B cell (primary cell): ENCODE measurements at regions not wholly inside any gene's neighbourhood (a gene's known extent, or its start where the extent isn't known, plus 50 kb on each side); places are given as distances from the start of the nearest gene placed in this dataset.

Experiments used
- ATAC-seq: fragments of 200-7000 bp; cut with Tn5 transposase; one replicate; pipeline ENCODE4 v1.10.0; 2021; ENCODE audit warnings: low read depth, mild to moderate bottlenecking, moderate number of reproducible peaks, moderate library complexity
- CTCF ChIA-PET: fragments of 350-600 bp; sonication (Branson Sonifier 250); formaldehyde crosslinking; loops from one replicate; lab custom pipeline; 2021; ENCODE audit warnings: antibody characterized with exemption, inconsistent platforms; lab: Charles Lee
- POLR2A ChIA-PET: fragments of 350-600 bp; sonication (Branson Sonifier 250); formaldehyde crosslinking; loops from one replicate; lab custom pipeline; 2021; ENCODE audit warnings: antibody characterized with exemption; lab: Charles Lee
- DNase-seq: peaks from one replicate; pipeline ENCODE4 v3.0.0; 2013
- H2AFZ ChIP-seq: 2 replicates; pipeline ENCODE4 v1.6.1; 2012; ENCODE audit warnings: mild to moderate bottlenecking, low read depth, low read length; ENCODE audit not compliant: insufficient read depth, poor library complexity, severe bottlenecking
- H3K27ac ChIP-seq, 2 donors: 1 replicate in 1 of 2; 2 replicates in 1 of 2; pipeline ENCODE4 v1.5.1; 2012 to 2013; ENCODE audit warnings: low read length in 2 of 2, mild to moderate bottlenecking in 2 of 2, moderate library complexity in 1 of 2
- H3K27me3 ChIP-seq, 4 experiments: fragments of 200-600 bp in 1 of 4; sonication (generic) in 1 of 4; replicated peaks in 1 of 4; 1 replicate in 2 of 4; 2 replicates in 2 of 4; pipeline versions ENCODE4 v1.6.1 to v1.7.0; 2013 to 2016; ENCODE audit warnings: low read length in 3 of 4, mild to moderate bottlenecking in 2 of 4, mixed read lengths in 1 of 4, moderate library complexity in 1 of 4; ENCODE audit not compliant: insufficient read depth in 4 of 4, control insufficient read depth in 3 of 4; ENCODE audit errors: control extremely low read depth in 1 of 4
- H3K36me3 ChIP-seq, 2 experiments: replicated peaks in 1 of 2; 1 replicate in 1 of 2; 2 replicates in 1 of 2; pipeline versions ENCODE4 v1.6.1 to v1.7.1; 2013; ENCODE audit warnings: low read length in 1 of 2; ENCODE audit not compliant: insufficient read depth in 2 of 2, control insufficient read depth in 1 of 2; ENCODE audit errors: control extremely low read depth in 1 of 2, extremely low read depth in 1 of 2
- H3K4me1 ChIP-seq, 2 donors: fragments of 200-600 bp in 1 of 2; sonication (generic) in 1 of 2; 1 replicate in 1 of 2; 2 replicates in 1 of 2; pipeline versions ENCODE4 v1.5.1 to v1.6.1; 2013 to 2017; ENCODE audit warnings: low read length in 2 of 2; ENCODE audit not compliant: control insufficient read depth in 2 of 2, insufficient read depth in 2 of 2
- H3K4me2 ChIP-seq: replicated peaks from 2 replicates; pipeline ENCODE3; 2012; ENCODE audit warnings: mild to moderate bottlenecking, low read depth, low read length; ENCODE audit not compliant: poor library complexity, severe bottlenecking
- H3K4me3 ChIP-seq, 5 experiments: fragments of 200-600 bp in 1 of 5; sonication (generic) in 1 of 5; 1 replicate in 3 of 5; 2 replicates in 2 of 5; pipeline versions ENCODE4 v1.5.1 to v1.7.0; 2011 to 2016; ENCODE audit warnings: low read length in 4 of 5, mild to moderate bottlenecking in 4 of 5, low read depth in 2 of 5, control low read depth in 1 of 5, moderate library complexity in 1 of 5; ENCODE audit not compliant: insufficient read depth in 1 of 5; ENCODE audit errors: control extremely low read depth in 1 of 5, extremely low read depth in 1 of 5
- H3K79me2 ChIP-seq: fragments of 200-600 bp; sonication (generic); one replicate; pipeline ENCODE4 v1.6.0; 2016; ENCODE audit warnings: low read length; ENCODE audit not compliant: control insufficient read depth, insufficient read depth
- H3K9ac ChIP-seq: fragments of 200-600 bp; sonication (generic); 2 replicates; pipeline ENCODE4 v1.6.1; 2017; ENCODE audit warnings: mild to moderate bottlenecking, low read length, moderate library complexity
- H3K9me3 ChIP-seq, 3 donors: one replicate each; pipeline versions ENCODE4 v1.6.1 to v1.7.1; 2013; ENCODE audit warnings: low read length in 2 of 3; ENCODE audit not compliant: control insufficient read depth in 2 of 3, insufficient read depth in 1 of 3; ENCODE audit errors: control extremely low read depth in 1 of 3
- H4K20me1 ChIP-seq: 2 replicates; pipeline ENCODE4 v1.6.0; 2012; ENCODE audit warnings: mild to moderate bottlenecking, low read length; ENCODE audit not compliant: insufficient read depth, control insufficient read depth, poor library complexity, severe bottlenecking
- H3K27ac Mint-ChIP-seq: one replicate; pipeline ENCODE4 v1.8.0; 2021; ENCODE audit warnings: mixed read lengths
- H3K27me3 Mint-ChIP-seq: one replicate; pipeline ENCODE4 v1.8.0; 2021; ENCODE audit warnings: mixed read lengths
- H3K4me1 Mint-ChIP-seq: one replicate; pipeline ENCODE4 v1.8.0; 2021; ENCODE audit warnings: mixed read lengths
- H3K4me3 Mint-ChIP-seq: one replicate; pipeline ENCODE4 v1.8.0; 2021; ENCODE audit warnings: mixed read lengths
- H3K9me3 Mint-ChIP-seq: one replicate; pipeline ENCODE4 v1.8.0; 2022; ENCODE audit warnings: mixed read lengths; ENCODE audit not compliant: insufficient read depth
- EZH2 ChIP-seq: IDR thresholded peaks from 2 replicates; pipeline ENCODE4 v1.6.1; 2012; ENCODE audit warnings: borderline replicate concordance, low read depth, mild to moderate bottlenecking, moderate library complexity, low read length; ENCODE audit not compliant: insufficient read depth, poor library complexity, severe bottlenecking
- WGBS: methylation state at CpG from one replicate; pipeline ENCODE4 v1.1.5; 2013; ENCODE audit warnings: missing lambda C conversion rate; ENCODE audit not compliant: insufficient coverage; 5-methylcytosine and 5-hydroxymethylcytosine counted together
- intact Hi-C: fragments of 100-400 bp; cut with micrococcal nuclease; formaldehyde crosslinking; loops from one replicate; pipeline ENCODE4 v1.10.0; 2022
- TF ChIP-seq, protein P1 (sequence below): fragments of 200-600 bp; IDR thresholded peaks from one replicate; pipeline ENCODE4 v1.8.0; 2022; ENCODE audit warnings: antibody characterized with exemption, mild to moderate bottlenecking

GRCh38 chr4:117311215-117311614 is 225.8 kb upstream of the TRAM1L1 start:
- Mint-ChIP-seq H3K4me3 (no peak overlapping the region), H3K27me3 (no peaks in the 10 kb centered on the region), H3K9me3 (peaks cover 5% of the 10 kb centered on the region), H3K4me1 (no peaks in the 10 kb centered on the region), H3K27ac (no peak overlapping the region)
- no peak overlapping the region for H2AFZ ChIP-seq
- DNase-seq, result no peak
- ATAC-seq, result no peak
- H3K79me2 ChIP-seq, result no peaks in the 10 kb centered on the region
- no peaks in the 10 kb centered on the region for H3K36me3 ChIP-seq
- ChIA-PET POLR2A (no interaction called here), CTCF (no interaction called here)
- H3K4me2 ChIP-seq, result no peak overlapping the region
- WGBS, result no CpG with 5 or more reads among the region's 2 CpGs
- no peak overlapping the region for H3K27ac ChIP-seq
- H3K4me1 ChIP-seq, result no peaks in the 10 kb centered on the region
- H3K9me3 ChIP-seq, result peaks cover 0 to 5% (median 1%) of the 10 kb centered on the region in 3 donors
- intact Hi-C loops, result no loop called here
- no peak overlapping the region for H3K9ac ChIP-seq
- no peak overlapping the region for H3K4me3 ChIP-seq
- TF ChIP-seq EZH2, result no peak
- TF ChIP-seq, protein P1, sequence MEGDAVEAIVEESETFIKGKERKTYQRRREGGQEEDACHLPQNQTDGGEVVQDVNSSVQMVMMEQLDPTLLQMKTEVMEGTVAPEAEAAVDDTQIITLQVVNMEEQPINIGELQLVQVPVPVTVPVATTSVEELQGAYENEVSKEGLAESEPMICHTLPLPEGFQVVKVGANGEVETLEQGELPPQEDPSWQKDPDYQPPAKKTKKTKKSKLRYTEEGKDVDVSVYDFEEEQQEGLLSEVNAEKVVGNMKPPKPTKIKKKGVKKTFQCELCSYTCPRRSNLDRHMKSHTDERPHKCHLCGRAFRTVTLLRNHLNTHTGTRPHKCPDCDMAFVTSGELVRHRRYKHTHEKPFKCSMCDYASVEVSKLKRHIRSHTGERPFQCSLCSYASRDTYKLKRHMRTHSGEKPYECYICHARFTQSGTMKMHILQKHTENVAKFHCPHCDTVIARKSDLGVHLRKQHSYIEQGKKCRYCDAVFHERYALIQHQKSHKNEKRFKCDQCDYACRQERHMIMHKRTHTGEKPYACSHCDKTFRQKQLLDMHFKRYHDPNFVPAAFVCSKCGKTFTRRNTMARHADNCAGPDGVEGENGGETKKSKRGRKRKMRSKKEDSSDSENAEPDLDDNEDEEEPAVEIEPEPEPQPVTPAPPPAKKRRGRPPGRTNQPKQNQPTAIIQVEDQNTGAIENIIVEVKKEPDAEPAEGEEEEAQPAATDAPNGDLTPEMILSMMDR, result no peak
- H3K27me3 ChIP-seq, result no peaks in the 10 kb centered on the region
- H4K20me1 ChIP-seq, result no peaks in the 10 kb centered on the region

DNA sequence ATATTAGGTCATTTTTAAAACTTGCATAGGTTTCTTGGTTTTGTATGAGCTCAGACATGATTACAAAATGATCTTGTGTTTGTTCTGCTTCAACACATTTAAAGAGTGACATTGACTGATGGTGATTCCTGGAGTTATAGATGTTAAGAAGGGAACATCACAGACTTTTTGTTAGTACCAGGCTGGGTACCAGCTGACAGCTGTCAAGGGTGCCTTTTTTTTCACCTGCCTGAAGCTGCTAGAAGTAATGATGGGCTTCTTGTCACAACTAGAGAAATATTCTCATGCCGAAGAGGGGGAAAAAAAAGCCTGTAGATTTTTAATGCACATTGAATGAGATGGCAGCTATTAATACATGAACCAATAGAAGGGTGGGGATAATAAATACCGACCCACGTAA is 226.6 kb upstream of the TRAM1L1 start:
- Mint-ChIP-seq H3K27me3 (no peaks in the 10 kb centered on the region), H3K4me3 (no peak overlapping the region), H3K27ac (no peak overlapping the region), H3K4me1 (no peaks in the 10 kb centered on the region), H3K9me3 (peaks cover 5% of the 10 kb centered on the region)
- no peaks in the 10 kb centered on the region for H4K20me1 ChIP-seq
- no peaks in the 10 kb centered on the region for H3K36me3 ChIP-seq
- H3K9me3 ChIP-seq, result peaks cover 0 to 5% (median 0%) of the 10 kb centered on the region in 3 donors
- TF ChIP-seq, protein P1, result no peak
- TF ChIP-seq EZH2, result no peak
- no peaks in the 10 kb centered on the region for H3K27me3 ChIP-seq
- H2AFZ ChIP-seq, result no peak overlapping the region
- ChIA-PET CTCF (no interaction called here), POLR2A (no interaction called here)
- ATAC-seq (no peak), DNase-seq (no peak)
- intact Hi-C loops, result no loop called here
- H3K4me1 ChIP-seq, result no peaks in the 10 kb centered on the region
- H3K9ac ChIP-seq, result no peak overlapping the region
- no peak overlapping the region for H3K4me2 ChIP-seq
- no peaks in the 10 kb centered on the region for H3K79me2 ChIP-seq
- WGBS, result 93% methylated on average over 3 of the region's 3 CpGs
- H3K4me3 ChIP-seq, result no peak overlapping the region
- H3K27ac ChIP-seq, result no peak overlapping the region
